GM12878 (cell line): ENCODE measurements at regions not wholly inside any gene's neighbourhood (a gene's known extent, or its start where the extent isn't known, plus 50 kb on each side); places are given as distances from the start of the nearest gene placed in this dataset.

Experiments
- ATAC-seq: fragments of 200-7000 bp; cut with Tn5 transposase; 3 replicates; pipeline ENCODE4 v1.9.1; 2020; ENCODE audit warnings: mild to moderate bottlenecking, moderate library complexity
- BruUV-seq: library from RNA; stranded (reverse); fragments of 400-500 nt; replicated peaks from 2 replicates; lab custom pipeline; 2021; lab: Mats Ljungman, UMichigan
- CTCF ChIA-PET: fragments of 300-600 bp; sonication (Branson Sonifier 250); formaldehyde crosslinking; extraction: SDS; loops from one replicate; lab custom pipeline; 2021; ENCODE audit warnings: inconsistent platforms; lab: Yijun Ruan, JAX
- POLR2A ChIA-PET: fragments of 350-600 bp; formaldehyde crosslinking; extraction: SDS; loops from one replicate; lab custom pipeline; 2021; ENCODE audit warnings: inconsistent platforms; lab: Charles Lee
- RAD21 ChIA-PET: fragments of 300-600 bp; sonication (Branson Sonifier 250); formaldehyde crosslinking; loops from one replicate; lab custom pipeline; 2023; ENCODE audit warnings: antibody characterized with exemption; ENCODE audit not compliant: unreplicated experiment; lab: Charles Lee
- SMC1A ChIA-PET: fragments of 300-600 bp; sonication (Branson Sonifier 250); formaldehyde crosslinking; loops from one replicate; lab custom pipeline; 2023; ENCODE audit not compliant: unreplicated experiment, uncharacterized antibody; lab: Charles Lee
- DNase-seq: peaks from one replicate; pipeline ENCODE4 v3.0.0-alpha.2; 2011; ENCODE audit warnings: low read depth, low spot score
- FAIRE-seq: peaks from 3 replicates; lab custom pipeline; 2011; peaks lifted over from hg19 to GRCh38; lab: Jason Lieb, UNC
- H2AFZ ChIP-seq: 2 replicates; pipeline ENCODE4 v1.6.0; 2011; ENCODE audit warnings: low read depth, low read length, control low read depth; ENCODE audit not compliant: control insufficient read depth
- H3K27ac ChIP-seq: 2 replicates; pipeline ENCODE4 v1.5.1; 2011; ENCODE audit warnings: control low read depth; ENCODE audit not compliant: control insufficient read depth, insufficient read depth
- H3K27me3 ChIP-seq, 2 experiments: replicated peaks in 1 of 2; 2 replicates each; pipeline versions ENCODE4 v1.6.0 to v1.6.1; 2011; ENCODE audit warnings: low read length in 1 of 2; ENCODE audit not compliant: control insufficient read depth in 2 of 2, insufficient read depth in 2 of 2
- H3K36me3 ChIP-seq, 2 experiments: 2 replicates each; pipeline ENCODE4 v1.5.1; 2011; ENCODE audit warnings: low read length in 1 of 2; ENCODE audit not compliant: control insufficient read depth in 2 of 2, insufficient read depth in 2 of 2
- H3K4me1 ChIP-seq: 2 replicates; pipeline ENCODE4 v1.6.1; 2011; ENCODE audit warnings: mild to moderate bottlenecking, low read length, moderate library complexity, mixed read lengths; ENCODE audit not compliant: control insufficient read depth, insufficient read depth
- H3K4me2 ChIP-seq: 2 replicates; pipeline ENCODE4 v1.6.0; 2011; ENCODE audit warnings: control low read depth; ENCODE audit not compliant: control insufficient read depth, insufficient read depth
- H3K4me3 ChIP-seq: fragments of 200-600 bp; sonication (generic); 2 replicates; pipeline ENCODE4 v1.5.1; 2016
- H3K79me2 ChIP-seq: 2 replicates; pipeline ENCODE4 v1.6.0; 2011; ENCODE audit warnings: low read length; ENCODE audit not compliant: control insufficient read depth, insufficient read depth
- H3K9ac ChIP-seq: 2 replicates; pipeline ENCODE4 v1.8.0; 2011; ENCODE audit warnings: low read length, control low read depth, mixed read lengths; ENCODE audit not compliant: control insufficient read depth, insufficient read depth
- H3K9me3 ChIP-seq: replicated peaks from 3 replicates; pipeline ENCODE4 v1.5.1; 2011; ENCODE audit warnings: mild to moderate bottlenecking, low read length; ENCODE audit not compliant: control insufficient read depth, insufficient read depth
- H4K20me1 ChIP-seq: 2 replicates; pipeline ENCODE4 v1.6.0; 2011; ENCODE audit not compliant: control insufficient read depth, insufficient read depth
- BCL3 ChIP-seq: IDR thresholded peaks from 2 replicates; pipeline ENCODE4 v1.6.1; 2011; ENCODE audit warnings: borderline replicate concordance, low read depth, mild to moderate bottlenecking, moderate library complexity, low read length; ENCODE audit not compliant: insufficient read depth, poor library complexity, severe bottlenecking
- CHD1 ChIP-seq: IDR thresholded peaks from 2 replicates; pipeline ENCODE4 v1.6.1; 2012; ENCODE audit warnings: low read depth, low read length, improper control_type of control experiment
- DPF2 ChIP-seq: fragments of 450-650 bp; IDR thresholded peaks from 2 replicates; pipeline ENCODE4 v1.6.1; 2017; ENCODE audit warnings: mild to moderate bottlenecking
- MYC ChIP-seq: IDR thresholded peaks from 2 replicates; pipeline ENCODE4 v1.6.1; 2011; ENCODE audit warnings: mild to moderate bottlenecking, low read length, moderate library complexity, inconsistent platforms; ENCODE audit not compliant: insufficient read depth, insufficient replicate concordance, insufficient read length, severe bottlenecking
- NR2C2 ChIP-seq: IDR thresholded peaks from 2 replicates; pipeline ENCODE4 v1.6.1; 2011; ENCODE audit warnings: borderline replicate concordance, low read depth; ENCODE audit not compliant: control insufficient read depth, insufficient read length
- POLR2AphosphoS5 ChIP-seq: IDR thresholded peaks from 2 replicates; pipeline ENCODE4 v1.6.1; 2011; ENCODE audit warnings: mild to moderate bottlenecking, low read length, inconsistent platforms
- RAD51 ChIP-seq: fragments of 450-650 bp; IDR thresholded peaks from 2 replicates; pipeline ENCODE4 v1.6.1; 2016; ENCODE audit warnings: moderate library complexity, mild to moderate bottlenecking, inconsistent platforms
- RELA ChIP-seq: fragments of 450-650 bp; IDR thresholded peaks from 2 replicates; pipeline ENCODE4 v1.8.0; 2014; ENCODE audit warnings: borderline replicate concordance; ENCODE audit not compliant: partially characterized antibody
- RFX5 ChIP-seq: IDR thresholded peaks from 2 replicates; pipeline ENCODE4 v1.6.1; 2011; ENCODE audit warnings: low read depth, low read length, improper control_type of control experiment
- RUNX3 ChIP-seq: IDR thresholded peaks from 2 replicates; pipeline ENCODE4 v1.6.1; 2012; ENCODE audit warnings: low read length, inconsistent platforms
- SKIL ChIP-seq: fragments of 450-650 bp; IDR thresholded peaks from 2 replicates; pipeline ENCODE4 v1.6.1; 2017; ENCODE audit warnings: mild to moderate bottlenecking, low read depth, inconsistent platforms; ENCODE audit not compliant: poor library complexity, severe bottlenecking
- TAF1 ChIP-seq: IDR thresholded peaks from 2 replicates; pipeline ENCODE4 v1.6.1; 2011; ENCODE audit warnings: mild to moderate bottlenecking, low read depth, low read length, borderline replicate concordance
- WGBS: methylation state at CpG from one replicate; pipeline ENCODE4 v1.1.6; 2016; ENCODE audit warnings: low lambda C conversion rate; ENCODE audit not compliant: insufficient replicate concordance, insufficient coverage; ENCODE audit errors: missing lambda C conversion rate; 5-methylcytosine and 5-hydroxymethylcytosine counted together
- in situ Hi-C: fragments of 300-500 bp; cut with MboI; formaldehyde crosslinking; loops from 9 replicates; pipeline ENCODE4 v1.14.3; 2018; ENCODE audit warnings: mixed read lengths
- intact Hi-C: fragments of 100-400 bp; cut with micrococcal nuclease; formaldehyde crosslinking; loops from one replicate; pipeline ENCODE4 v1.14.2; 2022; ENCODE audit not compliant: unreplicated experiment
- TF ChIP-seq, protein P1 (sequence below): fragments of 450-650 bp; IDR thresholded peaks from 2 replicates; pipeline ENCODE4 v1.6.1; 2017; ENCODE audit warnings: mild to moderate bottlenecking, moderate library complexity
- TF ChIP-seq, protein P2 (sequence below): IDR thresholded peaks from 2 replicates; pipeline ENCODE4 v1.6.1; 2011; ENCODE audit warnings: low read depth, low read length, improper control_type of control experiment, borderline replicate concordance

- CTCF ChIA-PET = no interaction called here
- intact Hi-C loops = no loop called here
- no peaks in the 10 kb centered on the region for H3K27me3 ChIP-seq
- H4K20me1 ChIP-seq = no peaks in the 10 kb centered on the region
- H3K36me3 ChIP-seq = no peaks in the 10 kb centered on the region
- no peak overlapping the region for H3K4me3 ChIP-seq
- RAD21 ChIA-PET = no interaction called here
- H3K27ac ChIP-seq = no peak overlapping the region
- no peak overlapping the region for H3K9ac ChIP-seq
- ATAC-seq (no peak), DNase-seq (no peak), FAIRE-seq (no peak)
- no peaks in the 10 kb centered on the region for H3K9me3 ChIP-seq
- H3K4me1 ChIP-seq = no peaks in the 10 kb centered on the region
- no peak overlapping the region for H2AFZ ChIP-seq
- H3K4me2 ChIP-seq = no peak overlapping the region
- in situ Hi-C loops = no loop called here
- no peaks in the 10 kb centered on the region for H3K79me2 ChIP-seq
- WGBS = 29% methylated on average over 3 of the region's 3 CpGs
- SMC1A ChIA-PET = no interaction called here
- no TSS peak for BruUV-seq
- POLR2A ChIA-PET = no interaction called here
- TF ChIP-seq SKIL (no peak), POLR2AphosphoS5 (no peak), RUNX3 (no peak), DPF2 (no peak), RELA (no peak), MYC (no peak), BCL3 (no peak), NR2C2 (no peak), RAD51 (no peak), CHD1 (no peak), RFX5 (no peak), TAF1 (no peak)
- TF ChIP-seq, protein P1, sequence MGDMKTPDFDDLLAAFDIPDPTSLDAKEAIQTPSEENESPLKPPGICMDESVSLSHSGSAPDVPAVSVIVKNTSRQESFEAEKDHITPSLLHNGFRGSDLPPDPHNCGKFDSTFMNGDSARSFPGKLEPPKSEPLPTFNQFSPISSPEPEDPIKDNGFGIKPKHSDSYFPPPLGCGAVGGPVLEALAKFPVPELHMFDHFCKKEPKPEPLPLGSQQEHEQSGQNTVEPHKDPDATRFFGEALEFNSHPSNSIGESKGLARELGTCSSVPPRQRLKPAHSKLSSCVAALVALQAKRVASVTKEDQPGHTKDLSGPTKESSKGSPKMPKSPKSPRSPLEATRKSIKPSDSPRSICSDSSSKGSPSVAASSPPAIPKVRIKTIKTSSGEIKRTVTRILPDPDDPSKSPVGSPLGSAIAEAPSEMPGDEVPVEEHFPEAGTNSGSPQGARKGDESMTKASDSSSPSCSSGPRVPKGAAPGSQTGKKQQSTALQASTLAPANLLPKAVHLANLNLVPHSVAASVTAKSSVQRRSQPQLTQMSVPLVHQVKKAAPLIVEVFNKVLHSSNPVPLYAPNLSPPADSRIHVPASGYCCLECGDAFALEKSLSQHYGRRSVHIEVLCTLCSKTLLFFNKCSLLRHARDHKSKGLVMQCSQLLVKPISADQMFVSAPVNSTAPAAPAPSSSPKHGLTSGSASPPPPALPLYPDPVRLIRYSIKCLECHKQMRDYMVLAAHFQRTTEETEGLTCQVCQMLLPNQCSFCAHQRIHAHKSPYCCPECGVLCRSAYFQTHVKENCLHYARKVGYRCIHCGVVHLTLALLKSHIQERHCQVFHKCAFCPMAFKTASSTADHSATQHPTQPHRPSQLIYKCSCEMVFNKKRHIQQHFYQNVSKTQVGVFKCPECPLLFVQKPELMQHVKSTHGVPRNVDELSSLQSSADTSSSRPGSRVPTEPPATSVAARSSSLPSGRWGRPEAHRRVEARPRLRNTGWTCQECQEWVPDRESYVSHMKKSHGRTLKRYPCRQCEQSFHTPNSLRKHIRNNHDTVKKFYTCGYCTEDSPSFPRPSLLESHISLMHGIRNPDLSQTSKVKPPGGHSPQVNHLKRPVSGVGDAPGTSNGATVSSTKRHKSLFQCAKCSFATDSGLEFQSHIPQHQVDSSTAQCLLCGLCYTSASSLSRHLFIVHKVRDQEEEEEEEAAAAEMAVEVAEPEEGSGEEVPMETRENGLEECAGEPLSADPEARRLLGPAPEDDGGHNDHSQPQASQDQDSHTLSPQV = no peak
- TF ChIP-seq, protein P2, sequence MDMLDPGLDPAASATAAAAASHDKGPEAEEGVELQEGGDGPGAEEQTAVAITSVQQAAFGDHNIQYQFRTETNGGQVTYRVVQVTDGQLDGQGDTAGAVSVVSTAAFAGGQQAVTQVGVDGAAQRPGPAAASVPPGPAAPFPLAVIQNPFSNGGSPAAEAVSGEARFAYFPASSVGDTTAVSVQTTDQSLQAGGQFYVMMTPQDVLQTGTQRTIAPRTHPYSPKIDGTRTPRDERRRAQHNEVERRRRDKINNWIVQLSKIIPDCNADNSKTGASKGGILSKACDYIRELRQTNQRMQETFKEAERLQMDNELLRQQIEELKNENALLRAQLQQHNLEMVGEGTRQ = no peak
Measured at GRCh38 chr9:116087751-116088194, 65.8 kb upstream of the PAPPA start.
